ENCODE measurements at regions not wholly inside any gene's neighbourhood (a gene's known extent, or its start where the extent isn't known, plus 50 kb on each side); places are given as distances from the start of the nearest gene placed in this dataset.
A peak's percentile ranks its signal among the peaks of the same experiment; 100 is the strongest.

DNA sequence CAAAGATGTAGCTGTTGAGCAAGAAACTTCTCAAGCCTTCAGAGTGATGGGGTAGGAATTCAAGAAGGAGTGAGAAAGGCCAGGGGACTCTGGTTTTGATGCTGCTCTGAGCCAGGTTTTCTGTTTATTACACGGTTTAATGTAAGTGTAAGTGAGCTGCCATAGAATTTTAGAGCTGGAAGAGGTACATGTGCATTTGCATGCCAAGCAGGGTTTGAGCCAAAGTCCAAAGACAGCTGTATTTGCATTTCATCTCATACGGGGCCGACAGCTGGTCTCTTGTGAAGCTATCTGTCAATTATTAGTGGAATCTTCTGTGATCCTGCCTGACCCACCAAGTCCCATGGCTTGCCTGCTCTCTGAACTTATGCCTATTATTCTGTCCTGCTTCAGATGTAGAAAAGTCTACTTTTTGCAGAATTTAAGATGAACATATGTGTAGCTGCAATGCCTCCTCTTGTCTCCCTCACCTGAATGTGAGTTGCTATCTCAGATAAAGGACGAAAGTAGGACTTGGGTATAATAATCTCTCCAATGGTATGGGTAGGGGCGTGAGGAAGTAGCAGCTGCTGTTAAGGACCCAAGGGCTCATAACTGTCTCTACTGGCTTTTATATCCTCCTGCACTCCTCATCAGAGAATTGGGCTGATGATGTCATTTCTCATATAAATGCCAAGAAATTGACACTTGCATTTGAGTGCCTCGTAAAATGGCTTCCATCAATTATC lies 160.0 kb downstream of the SQOR start:
- H3K9me3 ChIP-seq (ENCODE audit: control insufficient read depth in 4 of 4, low read length in 3 of 4): no peaks in the 10 kb centered on the region
- H3K9ac ChIP-seq (ENCODE audit: low read depth in 1 of 2, low read length in 2 of 2): peak overlapping the region in 1 of 2 donors; percentile 31
- WGBS: 40% methylated on average over 6 of the region's 6 CpGs
- no peaks in the 10 kb centered on the region for H3K36me3 ChIP-seq (ENCODE audit: control insufficient read depth in 4 of 4, insufficient read depth in 3 of 4, low read depth in 1 of 4, low read length in 3 of 4)
- no peaks in the 10 kb centered on the region for H3K27me3 ChIP-seq (ENCODE audit: control insufficient read depth in 4 of 4, insufficient read depth in 4 of 4, low read length in 3 of 4)
- H3K27ac ChIP-seq (ENCODE audit: low read depth in 1 of 2, low read length in 2 of 2): peak overlapping the region in 1 of 2 donors; percentile 12
- TF ChIP-seq NR2F2 (IDR thresholded peaks at IDR 0.05) (no peak), EGR1 (IDR thresholded peaks at IDR 0.05; ENCODE audit: low read depth in 2 of 2) (no peak), RXRA (IDR thresholded peaks at IDR 0.05) (peak; percentile 27 to 30), HNF4A (conservative IDR thresholded peaks at IDR 0.05) (peak; percentile 75 to 86), SP1 (IDR thresholded peaks at IDR 0.05) (peak; percentile 79), JUND (IDR thresholded peaks at IDR 0.05) (no peak), YY1 (IDR thresholded peaks at IDR 0.05) (peak; percentile 26), HNF4G (IDR thresholded peaks at IDR 0.05) (peak; percentile 44)
- no peak for DNase-seq (ENCODE audit: low spot score)
- no peak overlapping the region for H3K4me3 ChIP-seq (ENCODE audit: low read depth in 1 of 3, low read length in 3 of 3)
- H3K4me1 ChIP-seq (ENCODE audit: control insufficient read depth in 4 of 4, insufficient read depth in 4 of 4, low read length in 3 of 4): peaks cover 0 to 25% (median 23%) of the 10 kb centered on the region in 4 donors

DNA sequence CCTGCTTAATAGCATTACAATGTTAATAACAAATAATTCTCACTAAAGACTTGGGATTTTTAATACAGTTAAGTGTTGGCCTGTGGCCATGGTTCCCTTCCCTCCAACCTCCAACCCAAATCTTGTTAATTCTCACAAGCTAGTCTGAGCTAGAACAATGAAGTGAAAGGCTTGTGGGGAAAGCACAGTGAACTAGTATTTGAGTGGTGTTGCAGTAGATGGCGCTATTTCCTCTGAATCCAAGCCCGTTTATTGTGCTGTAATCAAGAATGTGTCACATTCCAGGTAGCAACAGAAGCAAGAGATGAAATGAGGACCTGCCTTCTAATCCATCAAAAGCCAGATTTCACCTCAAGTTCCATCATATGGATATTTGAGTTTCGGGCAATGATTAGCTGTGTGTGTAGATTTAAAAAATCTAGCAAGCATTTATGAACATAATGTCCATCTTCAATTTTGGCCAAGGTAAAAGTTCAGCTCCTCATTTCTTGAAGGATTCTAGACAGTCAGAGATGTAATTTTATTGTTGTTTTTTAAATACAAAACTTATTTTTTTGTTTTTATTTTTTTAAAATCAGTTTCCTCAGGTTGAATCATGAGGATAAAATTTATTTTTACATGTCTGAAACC lies 160.7 kb downstream of the SQOR start:
- 30% methylated on average over 3 of the region's 3 CpGs for WGBS
- no peaks in the 10 kb centered on the region for H3K27me3 ChIP-seq (ENCODE audit: control insufficient read depth in 4 of 4, insufficient read depth in 4 of 4, low read length in 3 of 4)
- no peak overlapping the region for H3K4me3 ChIP-seq (ENCODE audit: low read depth in 1 of 3, low read length in 3 of 3)
- peaks cover 0 to 25% (median 23%) of the 10 kb centered on the region in 4 donors for H3K4me1 ChIP-seq (ENCODE audit: control insufficient read depth in 4 of 4, insufficient read depth in 4 of 4, low read length in 3 of 4)
- no peak for DNase-seq (ENCODE audit: low spot score)
- no peaks in the 10 kb centered on the region for H3K36me3 ChIP-seq (ENCODE audit: control insufficient read depth in 4 of 4, insufficient read depth in 3 of 4, low read depth in 1 of 4, low read length in 3 of 4)
- H3K27ac ChIP-seq (ENCODE audit: low read depth in 1 of 2, low read length in 2 of 2): no peak overlapping the region
- no peak for TF ChIP-seq SP1 (IDR thresholded peaks at IDR 0.05)
- no peak for TF ChIP-seq JUND (IDR thresholded peaks at IDR 0.05)
- TF ChIP-seq RAD21 (IDR thresholded peaks at IDR 0.05): peak; percentile 88 to 91
- peak; percentile 70 for TF ChIP-seq CTCF (IDR thresholded peaks at IDR 0.05; ENCODE audit: low read depth, low read length, missing input control)
- TF ChIP-seq HNF4A (conservative IDR thresholded peaks at IDR 0.05): no peak
- no peaks in the 10 kb centered on the region for H3K9me3 ChIP-seq (ENCODE audit: control insufficient read depth in 4 of 4, low read length in 3 of 4)
- peak overlapping the region; percentile 14 to 31 for H3K9ac ChIP-seq (ENCODE audit: low read depth in 1 of 2, low read length in 2 of 2)

DNA sequence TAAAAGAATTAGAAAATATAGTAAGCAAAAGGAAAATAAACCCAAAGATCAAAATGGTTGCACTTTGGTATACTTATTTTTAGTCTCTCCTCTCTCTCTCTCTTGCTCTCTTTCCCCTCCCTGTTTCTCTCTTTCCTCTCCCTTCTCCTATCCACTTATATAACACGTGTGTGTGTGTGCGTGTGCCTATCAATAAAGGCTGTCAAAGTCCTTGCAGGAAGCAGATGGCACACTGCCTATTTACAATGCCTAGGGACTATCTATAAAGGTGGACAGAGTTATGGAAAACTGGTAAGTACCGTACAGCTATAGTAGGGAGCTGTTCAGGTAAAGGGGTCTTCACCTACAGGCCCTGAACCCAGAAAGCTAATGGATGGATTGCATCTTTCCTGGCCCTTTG lies 161.6 kb downstream of the SQOR start:
- no peaks in the 10 kb centered on the region for H3K9me3 ChIP-seq (ENCODE audit: control insufficient read depth in 4 of 4, low read length in 3 of 4)
- H3K4me1 ChIP-seq (ENCODE audit: control insufficient read depth in 4 of 4, insufficient read depth in 4 of 4, low read length in 3 of 4): peaks cover 0 to 25% (median 23%) of the 10 kb centered on the region in 4 donors
- DNase-seq (ENCODE audit: low spot score): no peak
- TF ChIP-seq HNF4A (conservative IDR thresholded peaks at IDR 0.05) (peak; percentile 9 to 35), NR2F2 (IDR thresholded peaks at IDR 0.05) (no peak), TAF1 (conservative IDR thresholded peaks at IDR 0.05) (no peak)
- no peaks in the 10 kb centered on the region for H3K27me3 ChIP-seq (ENCODE audit: control insufficient read depth in 4 of 4, insufficient read depth in 4 of 4, low read length in 3 of 4)
- no peaks in the 10 kb centered on the region for H3K36me3 ChIP-seq (ENCODE audit: control insufficient read depth in 4 of 4, insufficient read depth in 3 of 4, low read depth in 1 of 4, low read length in 3 of 4)
- H3K27ac ChIP-seq (ENCODE audit: low read depth in 1 of 2, low read length in 2 of 2): no peak overlapping the region
- H3K4me3 ChIP-seq (ENCODE audit: low read depth in 1 of 3, low read length in 3 of 3): no peak overlapping the region
- no peak overlapping the region for H3K9ac ChIP-seq (ENCODE audit: low read depth in 1 of 2, low read length in 2 of 2)
- WGBS: 28% methylated on average over 3 of the region's 3 CpGs
